NT2/D1 (cell line): ENCODE measurements at regions not wholly inside any gene's neighbourhood (a gene's known extent, or its start where the extent isn't known, plus 50 kb on each side); places are given as distances from the start of the nearest gene placed in this dataset.

Experiments
- SUZ12 ChIP-seq: IDR thresholded peaks from 2 replicates; pipeline ENCODE4 v1.6.1; 2011; ENCODE audit not compliant: insufficient read length, insufficient read depth; ENCODE audit errors: extremely low read depth
- YY1 ChIP-seq: IDR thresholded peaks from 2 replicates; pipeline ENCODE4 v1.6.1; 2011; ENCODE audit not compliant: insufficient read length, insufficient read depth
- ZNF274 ChIP-seq: IDR thresholded peaks from 2 replicates; pipeline ENCODE4 v1.6.1; 2011; ENCODE audit warnings: mild to moderate bottlenecking, low read depth, low read length

GRCh38 chr5:113804943-113805342 lies 291.4 kb downstream of the YTHDC2 start:
- no peak for TF ChIP-seq ZNF274
- TF ChIP-seq YY1 = no peak
- TF ChIP-seq SUZ12 = no peak
